ENCODE measurements at regions not wholly inside any gene's neighbourhood (a gene's known extent, or its start where the extent isn't known, plus 50 kb on each side); places are given as distances from the start of the nearest gene placed in this dataset.
"Not testable (repeated sequence)": the region's sequence is repeated elsewhere in the genome, so short reads cannot be mapped to it uniquely, and the experiment has no call there.

GRCh38 chrX:121871122-121871521, 823.7 kb downstream of the GLUD2 start (continued):
- TF ChIP-seq ATF6 (CRISPR knock-in tag; IDR thresholded peaks at IDR 0.05): no peak

- H3K27me3 ChIP-seq (ENCODE audit: control insufficient read depth in 2 of 2, insufficient read depth in 2 of 2, low read length in 2 of 2): no peaks in the 10 kb centered on the region
- no peak overlapping the region for H3K4me2 ChIP-seq (ENCODE audit: insufficient read depth, low read length)
- H3K79me2 ChIP-seq (ENCODE audit: control insufficient read depth, insufficient read depth, low read length): no peaks in the 10 kb centered on the region
- H3K9me3 ChIP-seq (replicated peaks; ENCODE audit: control insufficient read depth, insufficient read depth, low read depth, low read length): no peaks in the 10 kb centered on the region
- in situ Hi-C loops (cut with MboI): no loop called here
- H3K4me3 ChIP-seq: no peak overlapping the region
- POLR2A ChIA-PET: no interaction called here
- H2AFZ ChIP-seq (ENCODE audit: low read depth, low read length): no peak overlapping the region
- ATAC-seq (no peak), DNase-seq (ENCODE audit: extremely low read depth in 1 of 4, low spot score in 3 of 4) (no peak), FAIRE-seq (no peak)
- H3K9me1 ChIP-seq (ENCODE audit: control insufficient read depth, insufficient read depth, low read length): no peaks in the 10 kb centered on the region
- TF ChIP-seq ARID3B (CRISPR knock-in tag; IDR thresholded peaks at IDR 0.05; ENCODE audit: borderline replicate concordance): no peak
- no peak overlapping the region for H3K9ac ChIP-seq (ENCODE audit: insufficient read depth in 1 of 2, low read depth in 2 of 2, low read length in 2 of 2)
- no peaks in the 10 kb centered on the region for H3K4me1 ChIP-seq (replicated peaks in 1 of 2; ENCODE audit: control insufficient read depth in 2 of 2, insufficient read depth in 2 of 2, low read length in 2 of 2)
- no peaks in the 10 kb centered on the region for H4K20me1 ChIP-seq (replicated peaks; ENCODE audit: control insufficient read depth, insufficient read depth, low read length)
- intact Hi-C loops (cut with micrococcal nuclease): no loop called here
- CTCF ChIA-PET (ENCODE audit: low intra/inter-chr PET ratio): no interaction called here
- no peaks in the 10 kb centered on the region for H3K36me3 ChIP-seq (ENCODE audit: control insufficient read depth, insufficient read depth, low read length)
- no TSS peak for BruUV-seq (replicated peaks)
- no peak overlapping the region for H3K27ac ChIP-seq (ENCODE audit: extremely low read depth, low read depth, low read length)
These were observed 828.9 kb downstream of the GLUD2 start for GRCh38 chrX:121876305-121876704.

GRCh38 chrX:121877337-121877736, 829.9 kb downstream of the GLUD2 start:
- BruUV-seq (replicated peaks); POLR2A ChIA-PET; intact Hi-C loops (cut with micrococcal nuclease); H3K9me3 ChIP-seq (replicated peaks; ENCODE audit: control insufficient read depth, insufficient read depth, low read depth, low read length); H4K20me1 ChIP-seq (replicated peaks; ENCODE audit: control insufficient read depth, insufficient read depth, low read length); in situ Hi-C loops (cut with MboI); CTCF ChIA-PET (ENCODE audit: low intra/inter-chr PET ratio); H3K27ac ChIP-seq (ENCODE audit: extremely low read depth, low read depth, low read length); H3K9me1 ChIP-seq (ENCODE audit: control insufficient read depth, insufficient read depth, low read length); H3K4me1 ChIP-seq (replicated peaks in 1 of 2; ENCODE audit: control insufficient read depth in 2 of 2, insufficient read depth in 2 of 2, low read length in 2 of 2); FAIRE-seq; H3K9ac ChIP-seq (ENCODE audit: insufficient read depth in 1 of 2, low read depth in 2 of 2, low read length in 2 of 2); H3K4me2 ChIP-seq (ENCODE audit: insufficient read depth, low read length); ATAC-seq; H2AFZ ChIP-seq (ENCODE audit: low read depth, low read length); H3K79me2 ChIP-seq (ENCODE audit: control insufficient read depth, insufficient read depth, low read length); H3K4me3 ChIP-seq; H3K36me3 ChIP-seq (ENCODE audit: control insufficient read depth, insufficient read depth, low read length); H3K27me3 ChIP-seq (ENCODE audit: control insufficient read depth in 2 of 2, insufficient read depth in 2 of 2, low read length in 2 of 2); DNase-seq (ENCODE audit: extremely low read depth in 1 of 4, low spot score in 3 of 4): not testable (repeated sequence)
- 39% methylated on average over 8 of the region's 18 CpGs for WGBS (ENCODE audit: insufficient coverage, low coverage, missing lambda C conversion rate)

Measured in K562 (cell line).